A673 (cell line): ENCODE measurements at regions not wholly inside any gene's neighbourhood (a gene's known extent, or its start where the extent isn't known, plus 50 kb on each side); places are given as distances from the start of the nearest gene placed in this dataset.

Experiments
- BruUV-seq: library from RNA; stranded (reverse); fragments of 400-500 nt; replicated peaks from 2 replicates; lab custom pipeline; 2021; lab: Mats Ljungman, UMichigan
- CTCF ChIA-PET: fragments of 300-600 bp; sonication (Branson Sonifier 250); formaldehyde crosslinking; loops from one replicate; lab custom pipeline; 2022; ENCODE audit warnings: antibody characterized with exemption; lab: Charles Lee
- POLR2A ChIA-PET: fragments of 300-600 bp; sonication (Branson Sonifier 250); formaldehyde crosslinking; loops from one replicate; lab custom pipeline; 2022; ENCODE audit warnings: antibody characterized with exemption; ENCODE audit not compliant: low non-redundant PET; lab: Charles Lee
- DNase-seq: peaks from one replicate; pipeline ENCODE4 v3.0.0-alpha.2; 2015; ENCODE audit warnings: low spot score
- H3K27ac ChIP-seq: fragments of 200-600 bp; sonication (generic); 2 replicates; pipeline ENCODE4 v1.5.1; 2016; ENCODE audit warnings: mixed run types, low read depth, mild to moderate bottlenecking, mixed read lengths, antibody characterized with exemption, low read length; ENCODE audit not compliant: poor library complexity, severe bottlenecking
- H3K27me3 ChIP-seq: fragments of 200-600 bp; sonication (generic); replicated peaks from 2 replicates; pipeline ENCODE4 v1.6.1; 2017; ENCODE audit warnings: mixed run types, low read depth, mild to moderate bottlenecking, mixed read lengths, antibody characterized with exemption, low read length; ENCODE audit not compliant: insufficient read depth, poor library complexity
- H3K36me3 ChIP-seq: fragments of 200-600 bp; sonication (generic); 2 replicates; pipeline ENCODE4 v1.6.1; 2016; ENCODE audit warnings: mixed run types, mild to moderate bottlenecking, mixed read lengths, antibody characterized with exemption, low read length; ENCODE audit not compliant: insufficient read depth, poor library complexity, severe bottlenecking
- H3K4me1 ChIP-seq: fragments of 200-600 bp; sonication (generic); 2 replicates; pipeline ENCODE4 v1.6.1; 2017; ENCODE audit warnings: mixed run types, mild to moderate bottlenecking, mixed read lengths, antibody characterized with exemption, low read length; ENCODE audit not compliant: insufficient read depth, poor library complexity, severe bottlenecking
- H3K4me3 ChIP-seq: fragments of 200-600 bp; sonication (generic); 2 replicates; pipeline ENCODE4 v1.5.1; 2016; ENCODE audit warnings: low read depth, mixed run types, mild to moderate bottlenecking, mixed read lengths, low read length; ENCODE audit not compliant: poor library complexity, severe bottlenecking
- H3K9me3 ChIP-seq: fragments of 200-600 bp; sonication (generic); 2 replicates; pipeline ENCODE4 v1.6.1; 2016; ENCODE audit warnings: mixed run types, low read depth, mild to moderate bottlenecking, mixed read lengths, antibody characterized with exemption, low read length; ENCODE audit not compliant: poor library complexity, severe bottlenecking
- EZH2 ChIP-seq: fragments of 200-600 bp; sonication (generic); IDR thresholded peaks from 2 replicates; pipeline ENCODE4 v1.6.1; 2017; ENCODE audit warnings: borderline replicate concordance, low read depth, mild to moderate bottlenecking, mixed read lengths, antibody characterized with exemption, low read length; ENCODE audit not compliant: poor library complexity, severe bottlenecking
- intact Hi-C: fragments of 100-400 bp; cut with micrococcal nuclease; formaldehyde crosslinking; loops from one replicate; pipeline ENCODE4 v1.10.0; 2022; ENCODE audit not compliant: unreplicated experiment
- TF ChIP-seq, protein P1 (sequence below): fragments of 300-800, 200-600 bp; sonication (generic); conservative IDR thresholded peaks from 2 replicates; pipeline ENCODE4 v1.5.1; 2017; ENCODE audit warnings: low read depth, mild to moderate bottlenecking, antibody characterized with exemption, low read length, moderate library complexity, mixed read lengths

- H3K27ac ChIP-seq: no peak overlapping the region
- no TSS peak for BruUV-seq
- no peak overlapping the region for H3K4me3 ChIP-seq
- no peak for DNase-seq
- no peaks in the 10 kb centered on the region for H3K4me1 ChIP-seq
- TF ChIP-seq, protein P1, sequence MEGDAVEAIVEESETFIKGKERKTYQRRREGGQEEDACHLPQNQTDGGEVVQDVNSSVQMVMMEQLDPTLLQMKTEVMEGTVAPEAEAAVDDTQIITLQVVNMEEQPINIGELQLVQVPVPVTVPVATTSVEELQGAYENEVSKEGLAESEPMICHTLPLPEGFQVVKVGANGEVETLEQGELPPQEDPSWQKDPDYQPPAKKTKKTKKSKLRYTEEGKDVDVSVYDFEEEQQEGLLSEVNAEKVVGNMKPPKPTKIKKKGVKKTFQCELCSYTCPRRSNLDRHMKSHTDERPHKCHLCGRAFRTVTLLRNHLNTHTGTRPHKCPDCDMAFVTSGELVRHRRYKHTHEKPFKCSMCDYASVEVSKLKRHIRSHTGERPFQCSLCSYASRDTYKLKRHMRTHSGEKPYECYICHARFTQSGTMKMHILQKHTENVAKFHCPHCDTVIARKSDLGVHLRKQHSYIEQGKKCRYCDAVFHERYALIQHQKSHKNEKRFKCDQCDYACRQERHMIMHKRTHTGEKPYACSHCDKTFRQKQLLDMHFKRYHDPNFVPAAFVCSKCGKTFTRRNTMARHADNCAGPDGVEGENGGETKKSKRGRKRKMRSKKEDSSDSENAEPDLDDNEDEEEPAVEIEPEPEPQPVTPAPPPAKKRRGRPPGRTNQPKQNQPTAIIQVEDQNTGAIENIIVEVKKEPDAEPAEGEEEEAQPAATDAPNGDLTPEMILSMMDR: no peak
- no peak for TF ChIP-seq EZH2
- no peaks in the 10 kb centered on the region for H3K27me3 ChIP-seq
- CTCF ChIA-PET: no interaction called here
- POLR2A ChIA-PET: no interaction called here
- peaks cover 18% of the 10 kb centered on the region for H3K9me3 ChIP-seq
- no peaks in the 10 kb centered on the region for H3K36me3 ChIP-seq
- intact Hi-C loops: no loop called here
These were observed 415.1 kb upstream of the NEGR1 start for GRCh38 chr1:72697410-72697809.

- POLR2A ChIA-PET: no interaction called here
- CTCF ChIA-PET: no interaction called here
- no peaks in the 10 kb centered on the region for H3K36me3 ChIP-seq
- no peaks in the 10 kb centered on the region for H3K27me3 ChIP-seq
- intact Hi-C loops: no loop called here
- H3K27ac ChIP-seq: no peak overlapping the region
- no peak for TF ChIP-seq EZH2
- TF ChIP-seq, protein P1: no peak
- no peak for DNase-seq
- no peak overlapping the region for H3K4me3 ChIP-seq
- H3K4me1 ChIP-seq: no peaks in the 10 kb centered on the region
- H3K9me3 ChIP-seq: peaks cover 51% of the 10 kb centered on the region
- BruUV-seq: no TSS peak
These were observed 411.6 kb upstream of the NEGR1 start for GRCh38 chr1:72693899-72694298.

- no peak for TF ChIP-seq EZH2
- TF ChIP-seq, protein P1: no peak
- no TSS peak for BruUV-seq
- ChIA-PET POLR2A (no interaction called here), CTCF (no interaction called here)
- no peaks in the 10 kb centered on the region for H3K4me1 ChIP-seq
- H3K27me3 ChIP-seq: no peaks in the 10 kb centered on the region
- no peak overlapping the region for H3K4me3 ChIP-seq
- intact Hi-C loops: no loop called here
- no peak overlapping the region for H3K27ac ChIP-seq
- H3K36me3 ChIP-seq: no peaks in the 10 kb centered on the region
- peaks cover 53% of the 10 kb centered on the region for H3K9me3 ChIP-seq
- no peak for DNase-seq
These were observed 411.0 kb upstream of the NEGR1 start for GRCh38 chr1:72693376-72693775.
